ENCODE measurements at regions not wholly inside any gene's neighbourhood (a gene's known extent, or its start where the extent isn't known, plus 50 kb on each side); places are given as distances from the start of the nearest gene placed in this dataset.

DNA sequence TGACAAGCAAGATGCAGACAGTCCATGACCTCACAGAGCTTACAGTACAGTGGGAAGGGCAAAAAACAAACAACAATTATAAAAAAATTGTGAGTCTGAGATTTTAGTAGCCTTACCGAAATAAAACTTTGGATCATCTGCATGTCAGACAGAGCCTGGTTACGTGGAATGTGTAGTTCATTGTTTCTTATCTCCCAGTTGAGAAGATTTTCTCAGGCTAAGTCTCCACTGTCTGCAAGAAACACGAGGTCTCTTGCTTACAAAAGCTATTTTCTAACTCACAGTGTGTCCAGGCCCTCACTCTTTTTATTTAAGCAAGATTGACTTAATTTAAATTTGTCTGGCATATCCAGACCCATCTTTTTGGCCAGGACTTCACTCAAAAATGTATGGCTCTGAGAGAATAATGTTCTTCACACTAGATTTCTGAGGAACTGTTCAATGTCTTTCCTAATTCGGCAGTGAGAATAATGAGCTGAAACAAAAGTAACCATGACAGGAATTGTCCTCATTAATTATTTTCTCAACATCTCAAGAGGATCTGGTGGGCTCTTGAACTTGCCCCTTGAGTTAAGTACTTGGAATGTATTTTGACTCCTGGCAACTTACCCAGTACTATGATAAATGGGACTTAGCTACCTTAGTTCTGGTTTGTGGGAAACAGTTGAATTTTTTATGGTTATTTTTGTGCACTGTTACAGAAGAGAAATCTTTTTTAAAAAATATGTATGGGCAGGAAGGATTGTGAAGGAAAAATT lies 265.1 kb upstream of the COL8A1 start:
- TF ChIP-seq CTCF (IDR thresholded peaks at IDR 0.05) (no peak), POLR2A (IDR thresholded peaks at IDR 0.05) (no peak)

Data from esophagus squamous epithelium (tissue), 4 donors.